Upper lobe of right lung (tissue), 1 donor: ENCODE measurements at regions not wholly inside any gene's neighbourhood (a gene's known extent, or its start where the extent isn't known, plus 50 kb on each side); places are given as distances from the start of the nearest gene placed in this dataset.

Experiments used
- ATAC-seq: fragments of 200-7000 bp; cut with Tn5 transposase; one replicate; pipeline ENCODE4 v1.9.1; 2020; ENCODE audit warnings: mild to moderate bottlenecking, moderate library complexity
- DNase-seq: peaks from one replicate; pipeline ENCODE4 v3.0.0-alpha.2; 2020
- H3K27ac ChIP-seq: fragments of 200-600 bp; one replicate; pipeline ENCODE4 v1.8.0; 2022
- H3K27me3 ChIP-seq: fragments of 200-600 bp; one replicate; pipeline ENCODE4 v1.8.0; 2022; ENCODE audit warnings: mild to moderate bottlenecking
- H3K36me3 ChIP-seq: fragments of 200-600 bp; one replicate; pipeline ENCODE4 v1.8.0; 2022
- H3K4me1 ChIP-seq: fragments of 200-600 bp; one replicate; pipeline ENCODE4 v1.8.0; 2022
- H3K4me3 ChIP-seq: fragments of 200-600 bp; one replicate; pipeline ENCODE4 v1.8.0; 2022; ENCODE audit warnings: mild to moderate bottlenecking
- H3K9me3 ChIP-seq: fragments of 200-600 bp; one replicate; pipeline ENCODE4 v1.8.0; 2022
- intact Hi-C: fragments of 100-400 bp; cut with DNase I; formaldehyde crosslinking; loops from one replicate; pipeline ENCODE4 v1.11.0; 2022
- TF ChIP-seq, protein P1 (sequence below): fragments of 200-600 bp; IDR thresholded peaks from one replicate; pipeline ENCODE4 v1.8.0; 2022; ENCODE audit warnings: antibody characterized with exemption
- donor health status: DM: no; HTN: yes; CAD: no; lungs with severe emphysema.

DNA sequence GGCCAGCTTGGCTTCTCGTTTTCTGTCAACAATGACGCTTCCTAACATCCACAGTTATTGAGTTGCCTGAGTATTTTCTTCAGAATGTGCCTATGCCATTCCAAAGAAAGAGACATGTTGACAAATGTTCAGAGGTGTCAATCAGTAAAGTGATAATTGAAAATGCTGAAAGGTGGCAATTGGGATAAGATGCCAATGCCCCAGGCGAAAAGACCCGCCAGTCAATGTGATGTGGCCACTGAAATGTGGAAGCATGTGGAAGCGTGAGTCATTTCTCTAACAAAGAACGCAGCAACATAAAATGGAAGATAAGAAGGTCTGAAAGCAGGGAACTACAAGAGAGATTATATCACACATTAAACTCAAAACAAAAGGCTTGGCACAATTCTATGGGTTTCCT, 882.2 kb upstream of the SLC10A2 start:
- Histone ChIP-seq H3K4me1 (no peaks in the 10 kb centered on the region), H3K4me3 (no peak overlapping the region), H3K27me3 (no peaks in the 10 kb centered on the region), H3K36me3 (no peaks in the 10 kb centered on the region), H3K27ac (no peak overlapping the region), H3K9me3 (no peaks in the 10 kb centered on the region)
- DNase-seq (no peak), ATAC-seq (no peak)
- TF ChIP-seq, protein P1, sequence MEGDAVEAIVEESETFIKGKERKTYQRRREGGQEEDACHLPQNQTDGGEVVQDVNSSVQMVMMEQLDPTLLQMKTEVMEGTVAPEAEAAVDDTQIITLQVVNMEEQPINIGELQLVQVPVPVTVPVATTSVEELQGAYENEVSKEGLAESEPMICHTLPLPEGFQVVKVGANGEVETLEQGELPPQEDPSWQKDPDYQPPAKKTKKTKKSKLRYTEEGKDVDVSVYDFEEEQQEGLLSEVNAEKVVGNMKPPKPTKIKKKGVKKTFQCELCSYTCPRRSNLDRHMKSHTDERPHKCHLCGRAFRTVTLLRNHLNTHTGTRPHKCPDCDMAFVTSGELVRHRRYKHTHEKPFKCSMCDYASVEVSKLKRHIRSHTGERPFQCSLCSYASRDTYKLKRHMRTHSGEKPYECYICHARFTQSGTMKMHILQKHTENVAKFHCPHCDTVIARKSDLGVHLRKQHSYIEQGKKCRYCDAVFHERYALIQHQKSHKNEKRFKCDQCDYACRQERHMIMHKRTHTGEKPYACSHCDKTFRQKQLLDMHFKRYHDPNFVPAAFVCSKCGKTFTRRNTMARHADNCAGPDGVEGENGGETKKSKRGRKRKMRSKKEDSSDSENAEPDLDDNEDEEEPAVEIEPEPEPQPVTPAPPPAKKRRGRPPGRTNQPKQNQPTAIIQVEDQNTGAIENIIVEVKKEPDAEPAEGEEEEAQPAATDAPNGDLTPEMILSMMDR = no peak
- intact Hi-C loops = no loop called here

DNA sequence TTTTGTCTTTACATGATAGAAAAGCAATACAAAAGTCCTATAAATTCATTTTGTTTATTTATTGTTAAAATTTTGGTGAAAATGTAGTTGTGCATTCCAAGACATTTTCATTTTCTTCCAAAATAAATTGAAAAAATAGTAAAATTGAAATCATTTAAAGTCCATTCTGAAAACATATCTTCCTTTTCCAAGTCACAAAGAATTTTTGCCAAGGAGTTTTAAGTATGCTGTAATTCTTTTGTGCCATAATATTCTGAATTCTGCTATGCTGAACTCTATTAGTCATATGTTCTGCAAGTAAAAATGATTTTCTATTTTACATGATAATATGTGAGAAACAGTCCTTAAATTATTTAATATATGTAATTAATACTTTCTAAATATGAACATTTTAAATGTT, 879.6 kb upstream of the SLC10A2 start:
- DNase-seq (no peak), ATAC-seq (no peak)
- intact Hi-C loops = no loop called here
- Histone ChIP-seq H3K36me3 (no peaks in the 10 kb centered on the region), H3K9me3 (no peaks in the 10 kb centered on the region), H3K4me1 (no peaks in the 10 kb centered on the region), H3K4me3 (no peak overlapping the region), H3K27ac (no peak overlapping the region), H3K27me3 (no peaks in the 10 kb centered on the region)
- TF ChIP-seq, protein P1 = no peak

DNA sequence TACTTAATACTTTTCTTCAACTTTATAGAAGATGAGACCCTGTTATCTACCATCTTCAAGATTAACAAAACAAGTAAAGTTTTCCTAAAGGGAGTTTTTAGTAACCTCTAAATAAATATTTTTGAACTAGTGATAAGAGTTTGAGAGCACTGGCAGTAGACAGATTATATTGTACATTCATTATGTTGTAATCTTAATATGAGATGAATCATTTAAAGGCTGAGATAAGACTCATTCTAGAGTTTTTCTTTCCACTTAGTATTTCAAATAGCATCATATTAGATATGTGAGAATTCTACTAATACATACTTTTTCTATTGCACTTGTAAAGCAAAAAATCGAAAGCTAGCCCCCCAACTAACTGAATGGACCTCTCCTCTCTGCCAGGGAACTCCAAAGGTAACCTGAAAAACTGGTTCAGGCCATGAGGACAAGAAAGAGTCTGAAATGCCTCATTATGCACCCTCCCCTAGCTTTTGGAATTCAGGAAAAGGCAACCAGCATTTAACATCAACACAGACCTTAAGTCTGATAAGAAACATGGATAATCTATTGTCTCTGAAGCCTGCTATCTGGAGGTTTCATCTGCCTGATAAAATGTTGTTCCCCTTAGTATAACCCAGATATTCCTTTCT, 875.4 kb upstream of the SLC10A2 start:
- Histone ChIP-seq H3K36me3 (no peaks in the 10 kb centered on the region), H3K4me1 (no peaks in the 10 kb centered on the region), H3K27me3 (no peaks in the 10 kb centered on the region), H3K9me3 (no peaks in the 10 kb centered on the region), H3K4me3 (no peak overlapping the region), H3K27ac (no peak overlapping the region)
- TF ChIP-seq, protein P1 = no peak
- DNase-seq = no peak
- intact Hi-C loops = no loop called here
- ATAC-seq = no peak

DNA sequence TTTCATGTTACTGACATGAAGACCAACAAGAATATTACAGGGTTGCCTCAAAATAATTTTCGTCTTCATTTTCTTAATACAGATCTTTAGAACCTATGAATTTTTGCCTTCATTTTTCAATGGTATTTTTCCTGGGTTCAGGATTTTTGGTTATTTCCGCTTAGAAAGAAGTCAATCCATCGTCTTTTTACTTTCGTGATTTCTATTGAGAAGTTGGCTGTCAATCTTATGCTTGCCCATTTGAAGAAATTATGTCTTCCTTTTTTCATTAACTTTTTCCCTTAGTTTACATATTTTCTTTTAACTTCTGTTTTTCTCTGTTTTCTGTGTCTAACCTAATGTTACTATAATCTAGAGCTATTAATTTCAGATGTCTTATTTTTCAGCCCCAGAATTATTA, 868.9 kb upstream of the SLC10A2 start:
- intact Hi-C loops = no loop called here
- Histone ChIP-seq H3K27ac (no peak overlapping the region), H3K36me3 (no peaks in the 10 kb centered on the region), H3K27me3 (no peaks in the 10 kb centered on the region), H3K4me1 (no peaks in the 10 kb centered on the region), H3K9me3 (no peaks in the 10 kb centered on the region), H3K4me3 (no peak overlapping the region)
- no peak for ATAC-seq
- no peak for DNase-seq
- TF ChIP-seq, protein P1 = no peak

DNA sequence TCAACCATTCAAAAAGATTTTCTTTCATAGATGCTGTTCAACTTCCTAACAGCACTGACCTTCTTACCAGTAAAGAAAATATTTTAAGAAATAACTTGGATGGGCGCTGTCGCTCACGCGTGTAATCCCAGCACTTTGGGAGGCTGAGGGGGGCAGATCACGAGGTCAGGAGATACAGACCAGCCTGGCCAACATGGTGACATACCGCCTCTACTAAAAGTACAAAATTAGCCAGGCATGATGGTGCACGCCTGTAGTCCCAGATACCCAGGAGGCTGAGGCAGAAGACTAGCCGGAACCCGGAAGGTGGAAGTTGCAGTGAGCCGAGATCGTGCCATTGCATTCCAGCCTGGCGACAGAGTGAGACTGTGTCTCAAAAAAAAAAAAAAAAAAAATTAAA, 865.7 kb upstream of the SLC10A2 start:
- Histone ChIP-seq H3K4me3 (no peak overlapping the region), H3K9me3 (no peaks in the 10 kb centered on the region), H3K36me3 (no peaks in the 10 kb centered on the region), H3K27me3 (no peaks in the 10 kb centered on the region), H3K27ac (no peak overlapping the region), H3K4me1 (no peaks in the 10 kb centered on the region)
- TF ChIP-seq, protein P1 = no peak
- ATAC-seq (no peak), DNase-seq (no peak)
- intact Hi-C loops = no loop called here

DNA sequence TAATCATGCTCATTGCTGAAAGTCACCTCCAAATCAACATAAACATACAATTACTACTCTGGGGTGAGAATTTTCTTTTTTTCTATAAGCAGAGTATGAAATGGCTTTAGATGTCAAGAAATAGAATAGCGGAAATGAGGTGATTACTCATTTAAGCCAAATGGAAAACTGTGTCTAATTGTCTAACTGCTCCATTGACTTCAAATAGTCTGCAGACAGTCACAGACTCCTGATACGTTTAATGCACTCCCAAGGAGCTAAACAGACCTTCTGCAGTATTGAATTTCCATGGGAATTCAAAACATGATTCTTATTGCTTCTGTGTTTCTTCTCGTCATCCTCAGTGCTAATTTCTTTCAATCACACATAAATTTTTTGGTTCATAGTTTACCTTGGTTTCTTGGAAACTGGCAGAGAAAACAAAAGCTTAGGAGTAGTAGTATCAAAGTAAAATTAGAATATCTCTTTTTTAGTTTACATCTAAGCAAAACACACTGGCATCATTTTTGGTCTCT, 865.2 kb upstream of the SLC10A2 start:
- Histone ChIP-seq H3K9me3 (no peaks in the 10 kb centered on the region), H3K27me3 (no peaks in the 10 kb centered on the region), H3K4me1 (no peaks in the 10 kb centered on the region), H3K4me3 (no peak overlapping the region), H3K36me3 (no peaks in the 10 kb centered on the region), H3K27ac (no peak overlapping the region)
- ATAC-seq = no peak
- no peak for DNase-seq
- TF ChIP-seq, protein P1 = no peak
- intact Hi-C loops = no loop called here
